HG02642 (cell line): ENCODE measurements at regions not wholly inside any gene's neighbourhood (a gene's known extent, or its start where the extent isn't known, plus 50 kb on each side); places are given as distances from the start of the nearest gene placed in this dataset.

Source experiments
- ATAC-seq: cut with Tn5 transposase; IDR thresholded peaks from one replicate; pipeline ENCODE4 v1.9.1; 2021; ENCODE audit warnings: mild to moderate bottlenecking; ENCODE audit not compliant: unreplicated experiment, poor library complexity

DNA sequence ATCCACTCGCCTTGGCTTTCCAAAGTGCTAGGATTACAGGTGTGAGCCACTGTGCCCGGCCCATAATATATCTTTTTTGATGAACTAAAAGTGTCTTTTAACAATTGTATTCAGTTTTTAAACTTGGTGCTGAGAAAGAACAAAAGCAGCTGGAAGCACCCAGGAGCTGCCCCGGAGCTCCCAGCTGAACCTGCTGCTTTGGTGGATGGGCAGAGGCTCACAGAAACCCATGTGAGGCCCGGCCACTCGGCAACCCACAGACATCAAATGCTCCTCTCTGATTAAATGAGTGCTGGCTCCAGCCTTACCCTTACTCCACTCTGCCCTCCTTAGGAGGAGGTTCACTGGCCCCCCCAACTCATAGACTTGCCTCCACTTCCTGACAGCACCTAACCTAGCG, 59.4 kb upstream of the FRMD1 start:
- no peak for ATAC-seq

DNA sequence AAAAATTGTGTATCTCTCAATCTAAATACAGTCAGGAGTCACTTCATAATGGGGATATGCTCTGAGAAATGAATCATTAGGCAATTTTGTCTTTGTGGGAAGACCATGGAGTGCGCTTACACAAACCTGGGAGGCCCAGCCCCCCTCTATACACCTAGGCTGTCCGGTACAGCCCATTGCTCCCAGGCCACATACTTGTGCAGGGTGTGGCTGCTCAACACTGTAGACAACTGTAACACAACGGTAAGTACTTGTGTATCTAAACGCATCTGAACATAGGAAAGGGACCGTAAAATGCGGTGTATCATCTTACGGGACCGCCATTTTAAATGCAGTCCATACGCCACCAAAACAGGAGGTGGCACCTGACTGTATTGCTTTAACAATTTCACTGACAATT, 58.0 kb upstream of the FRMD1 start:
- no peak for ATAC-seq

DNA sequence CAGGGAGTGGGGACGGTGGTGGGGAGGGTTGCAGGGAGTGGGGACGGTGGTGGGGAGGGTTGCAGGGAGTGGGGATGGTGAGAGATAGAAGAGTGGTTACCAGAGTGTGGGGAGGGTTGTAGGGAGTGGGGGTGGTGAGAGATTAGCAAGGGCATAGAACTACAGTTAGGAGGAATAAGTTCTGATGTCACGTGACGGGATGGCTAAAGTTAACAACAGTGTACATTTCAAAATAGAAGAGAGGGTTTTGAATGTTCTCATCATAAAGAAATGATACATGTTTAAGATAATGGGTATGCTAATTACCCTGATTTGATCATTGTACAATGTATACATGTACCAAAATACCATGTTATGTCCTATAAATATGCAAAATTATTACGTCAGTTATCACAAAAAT, 57.6 kb upstream of the FRMD1 start:
- ATAC-seq: no peak

DNA sequence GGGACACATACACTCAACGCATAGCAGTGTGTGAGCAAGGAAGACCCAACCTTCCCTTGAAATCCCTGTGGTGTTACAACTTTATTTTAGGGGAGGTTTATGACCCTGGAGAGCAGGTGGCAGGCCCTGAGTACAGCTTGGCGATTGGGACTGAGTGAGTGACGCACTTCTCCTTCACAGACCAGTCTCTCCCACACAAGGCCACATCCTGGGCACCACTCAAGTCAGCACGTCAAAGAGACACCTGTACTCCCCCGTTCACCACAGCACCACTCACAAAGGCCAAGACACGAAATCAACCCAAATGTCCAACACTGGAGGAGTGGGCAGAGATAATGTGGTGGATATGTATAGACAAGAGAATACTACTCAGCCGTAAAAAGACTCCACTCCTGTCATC, 57.0 kb upstream of the FRMD1 start:
- ATAC-seq: no peak

DNA sequence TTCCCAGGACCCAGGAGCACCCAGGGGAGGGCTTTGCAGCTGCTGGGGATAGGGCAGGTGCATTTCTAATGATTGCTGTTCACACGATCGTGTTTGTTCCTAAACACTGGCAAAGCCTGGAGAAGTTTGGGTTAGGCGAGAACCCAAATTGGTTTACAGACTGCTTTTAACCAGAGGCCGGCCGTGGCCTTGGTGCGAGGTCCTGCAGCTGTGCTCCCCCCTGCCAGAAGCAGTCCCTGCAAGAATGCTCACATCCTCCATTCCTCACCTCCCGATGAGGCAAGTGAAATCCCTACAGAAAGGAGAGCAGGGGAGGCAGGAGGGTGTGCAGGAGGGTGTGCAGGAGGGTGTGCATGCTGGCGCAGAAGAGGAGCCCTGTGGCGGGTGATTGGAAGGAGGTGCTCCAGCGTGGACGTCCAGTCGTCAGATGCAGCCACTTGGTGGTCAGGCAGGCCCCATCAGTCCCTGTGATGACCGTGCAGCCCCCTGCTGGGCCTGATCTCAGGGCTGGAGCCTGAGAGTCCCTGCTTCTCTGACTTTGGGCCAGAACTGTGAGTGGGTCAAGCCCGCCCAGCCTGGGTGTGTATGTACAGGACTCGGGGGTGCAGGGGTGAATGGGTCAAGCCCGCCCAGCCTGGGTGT, 55.7 kb upstream of the FRMD1 start:
- ATAC-seq: no peak

DNA sequence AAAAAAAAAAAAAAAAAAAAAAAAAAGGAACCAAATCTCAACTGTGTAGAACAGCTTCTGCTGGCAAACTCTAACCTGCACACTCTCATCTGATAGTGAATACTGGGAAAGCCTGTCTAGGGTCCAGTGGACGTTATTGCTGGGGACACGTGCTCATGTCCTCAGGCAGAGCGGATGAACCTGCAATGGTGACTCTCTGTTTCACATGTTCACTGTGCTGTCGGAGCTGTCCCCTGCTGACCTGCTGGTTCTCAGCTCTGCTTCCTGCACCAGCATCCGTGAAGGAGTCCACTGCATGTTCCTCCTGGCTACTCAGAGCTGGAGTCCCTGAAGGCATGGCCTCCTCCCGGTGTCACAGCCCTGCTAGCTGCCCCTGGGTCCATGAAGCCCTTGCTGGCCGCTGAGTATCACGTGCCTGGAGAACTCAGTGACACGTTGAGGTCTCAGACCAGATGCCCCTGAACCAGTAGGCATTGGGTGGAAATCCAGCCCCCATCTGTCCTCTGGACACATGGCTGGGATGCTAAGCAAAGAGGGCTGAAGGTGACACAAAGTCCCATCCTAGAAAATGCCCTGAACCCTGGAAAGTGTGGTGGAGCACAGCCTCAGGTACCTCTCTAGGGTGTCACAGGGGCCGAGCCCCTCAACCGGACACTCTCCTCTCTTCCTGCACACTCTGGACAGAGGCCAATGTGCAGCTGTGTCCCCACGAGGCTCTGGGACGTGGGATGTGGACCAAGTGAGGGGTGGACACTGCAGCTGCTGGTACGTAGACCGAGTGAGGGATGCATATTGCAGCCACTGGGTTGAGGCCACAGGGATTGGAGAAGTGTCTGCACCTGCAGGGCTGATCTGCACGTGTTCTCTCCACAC, 54.9 kb upstream of the FRMD1 start:
- ATAC-seq: no peak

DNA sequence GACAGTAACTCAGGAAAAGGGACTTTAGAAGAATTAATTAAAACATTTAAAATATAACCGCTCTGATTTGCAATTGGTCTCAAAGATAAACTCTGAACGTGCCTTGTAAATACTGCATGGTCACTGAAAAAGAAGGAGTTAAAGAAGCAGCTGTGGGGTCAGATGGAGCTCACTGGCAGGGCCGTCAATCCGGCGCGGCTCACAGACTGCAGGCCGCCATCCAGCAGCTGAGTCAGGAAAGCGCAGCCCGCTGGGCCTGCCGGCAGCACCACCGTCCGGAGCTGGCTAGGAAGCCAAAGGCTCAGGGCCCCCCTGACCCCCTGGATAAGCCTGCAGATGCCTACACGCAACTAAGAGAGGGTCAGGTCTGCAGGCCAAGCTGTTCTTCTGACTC, 54.2 kb upstream of the FRMD1 start:
- ATAC-seq: no peak

DNA sequence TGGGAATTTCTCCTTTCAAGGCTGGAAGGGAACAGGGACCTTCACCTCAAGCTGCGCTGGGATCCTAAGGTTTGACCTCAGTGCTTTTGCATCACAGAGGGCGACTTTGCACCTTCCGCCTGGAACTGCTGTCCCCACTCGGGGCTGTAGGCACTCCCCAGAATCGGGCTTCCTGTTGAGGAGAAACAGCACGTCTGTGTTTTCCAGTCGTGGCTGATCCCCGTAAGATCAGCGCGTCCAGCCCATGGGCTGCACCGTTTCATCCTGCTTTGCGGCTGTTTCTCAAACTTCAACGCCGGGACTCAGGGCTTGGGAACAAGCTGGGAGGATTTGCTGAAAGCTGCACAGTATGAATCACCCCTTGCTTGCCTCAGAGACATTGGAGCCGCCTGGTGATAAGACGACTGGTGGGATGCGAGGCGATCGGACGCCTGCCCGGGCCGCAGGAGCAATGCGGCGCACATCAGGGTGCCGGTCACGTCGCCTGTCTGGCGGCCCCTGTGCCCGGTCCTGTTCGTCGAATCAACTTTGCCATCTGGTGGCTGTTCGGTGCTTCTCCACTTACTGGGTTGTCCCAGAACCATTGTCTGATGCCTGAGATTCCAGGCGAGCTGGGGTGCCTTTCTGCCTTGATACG, 53.6 kb upstream of the FRMD1 start:
- no peak for ATAC-seq

DNA sequence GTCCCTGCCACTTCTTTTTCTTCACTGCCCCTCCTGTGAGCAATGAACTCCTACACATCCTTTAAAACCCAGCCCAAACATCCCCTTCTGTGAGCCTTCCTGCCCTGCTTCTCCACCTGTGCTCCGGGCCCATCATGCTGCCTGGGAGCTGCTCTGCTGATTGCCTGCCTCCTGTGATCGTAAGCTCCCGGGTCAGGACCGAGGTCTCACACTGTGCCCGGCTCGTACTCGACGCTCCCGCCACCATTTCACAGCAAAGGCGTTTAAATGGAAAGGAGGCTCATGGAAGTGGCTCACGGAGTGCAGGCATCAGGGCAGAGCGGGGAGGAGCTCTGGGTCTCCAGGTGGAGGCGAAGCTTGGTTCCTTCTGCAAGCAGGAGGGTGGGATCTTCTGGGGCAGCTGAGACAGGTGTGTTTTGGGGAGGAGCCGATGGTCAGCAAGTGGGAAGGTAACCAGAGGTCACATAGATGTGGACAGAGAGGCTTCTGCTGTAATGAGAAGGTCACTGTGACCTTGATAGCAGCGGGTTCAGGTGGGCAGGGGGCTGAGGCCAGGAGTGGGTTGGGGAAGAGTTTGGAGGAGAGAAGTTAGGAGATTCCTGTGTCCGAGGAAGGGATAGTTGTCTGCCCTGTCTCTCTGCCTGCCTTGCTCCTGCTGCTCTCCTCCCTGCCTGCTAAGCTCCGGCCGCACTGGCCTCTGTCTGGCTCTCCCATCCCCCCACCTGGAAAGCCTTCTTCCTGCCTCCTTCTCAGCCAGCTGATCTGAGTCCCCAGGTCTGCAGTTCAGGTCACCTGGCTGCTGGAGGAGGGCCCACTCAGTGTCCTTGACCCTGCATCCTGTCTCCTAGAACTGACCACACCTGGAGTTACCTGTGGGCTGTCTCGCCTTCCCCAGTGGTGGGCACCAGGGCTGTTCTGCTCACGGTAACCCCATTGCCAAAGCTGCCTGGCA, 52.7 kb upstream of the FRMD1 start:
- no peak for ATAC-seq

DNA sequence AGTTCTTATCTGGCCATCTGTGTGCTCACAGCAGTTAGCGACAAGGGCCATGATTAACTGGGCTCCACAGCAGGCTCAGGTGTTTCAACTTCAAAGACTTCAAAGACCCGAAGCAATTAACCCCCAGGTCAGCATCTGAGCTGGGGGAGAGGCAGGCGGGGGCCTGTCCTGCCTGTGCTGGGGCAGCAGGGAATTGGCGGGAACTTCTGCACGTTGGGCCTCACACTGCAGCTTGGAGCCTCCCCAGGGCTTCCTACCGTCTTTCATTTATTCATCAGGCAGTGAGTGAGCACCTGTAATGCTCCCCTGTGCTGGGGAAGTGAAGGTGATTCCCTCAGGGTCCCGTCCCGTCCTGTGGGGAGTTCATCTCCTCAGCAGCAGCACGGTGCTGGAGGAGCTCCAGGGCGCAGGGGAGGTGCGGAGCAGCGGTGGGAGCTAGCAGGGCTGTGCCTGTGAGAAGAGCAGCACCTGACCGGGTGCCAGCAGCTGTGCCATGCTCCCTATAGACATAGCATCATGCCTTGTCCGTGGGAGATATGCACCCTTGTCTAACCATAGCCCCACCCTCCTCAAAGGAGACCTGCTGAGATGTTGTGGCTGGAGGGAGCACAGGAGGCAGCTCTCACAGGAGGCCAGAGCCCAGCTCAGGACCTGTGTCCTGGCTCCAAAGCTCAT, 51.8 kb upstream of the FRMD1 start:
- ATAC-seq: no peak

DNA sequence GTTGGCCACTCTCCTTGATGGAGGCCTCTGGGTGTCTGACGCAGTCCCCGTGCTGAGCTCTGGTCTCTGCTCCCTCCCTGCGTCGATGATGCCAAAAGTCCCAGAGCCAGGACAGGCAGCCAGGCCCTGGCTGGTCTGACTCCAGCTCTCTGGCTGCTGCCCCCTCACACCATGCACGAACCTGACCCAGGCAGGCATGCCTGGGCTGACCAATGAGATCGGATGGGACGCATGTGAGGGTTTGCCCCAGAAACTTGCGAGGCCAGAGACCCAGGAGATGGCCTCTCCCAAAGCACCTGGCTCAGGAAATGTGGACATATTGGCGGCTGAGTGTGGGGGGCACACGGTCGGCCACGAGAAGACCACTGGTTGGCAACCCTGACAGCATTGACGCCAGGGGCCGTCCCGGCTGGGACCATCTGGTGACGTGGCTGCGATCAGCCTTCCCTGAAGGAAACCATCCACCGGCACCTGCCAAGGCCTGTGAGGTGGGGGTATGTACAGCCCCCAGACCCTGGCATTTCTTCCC, 51.2 kb upstream of the FRMD1 start:
- ATAC-seq: no peak

DNA sequence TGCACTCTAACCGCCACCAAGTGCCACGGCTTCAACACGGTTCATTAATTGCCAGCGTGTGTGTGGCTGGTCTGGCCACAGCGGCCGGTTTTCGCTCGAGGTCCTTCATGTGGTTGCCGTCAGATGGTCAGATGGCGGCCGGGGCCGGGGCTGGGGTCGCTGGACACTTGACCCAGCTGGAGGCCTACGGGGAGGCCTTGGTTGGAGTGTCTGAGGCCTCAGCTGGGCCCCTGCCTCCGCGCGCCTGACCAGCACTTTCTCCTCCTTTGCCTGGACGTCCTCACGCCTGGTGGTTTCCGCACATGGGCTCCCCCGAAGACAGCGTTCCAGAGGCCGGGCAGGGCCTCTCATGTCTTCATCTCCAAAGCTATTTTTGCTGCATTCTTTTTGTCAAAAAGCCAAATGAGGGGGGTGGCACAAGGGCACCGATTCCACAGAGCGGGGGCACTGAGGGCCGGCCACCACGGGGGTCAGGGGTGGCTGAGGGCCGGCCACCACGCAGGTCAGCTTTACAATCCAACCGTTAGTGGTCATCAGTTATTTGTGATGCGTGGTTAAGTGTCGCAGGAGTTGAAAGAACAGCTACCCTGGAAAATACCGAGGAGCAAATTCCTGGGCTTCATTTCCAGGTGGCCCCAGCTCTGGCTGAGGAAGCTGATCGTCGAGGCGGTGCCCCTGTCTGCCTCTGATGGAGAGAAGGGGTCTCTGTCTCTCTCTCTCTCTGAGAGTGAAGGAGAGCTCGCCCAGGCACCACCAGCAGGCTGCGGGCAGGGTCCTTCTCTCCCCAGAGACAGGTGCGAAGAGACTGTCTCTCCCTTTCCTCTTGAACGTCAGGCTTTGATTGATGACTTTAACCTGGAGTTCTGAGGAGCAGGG, 50.5 kb upstream of the FRMD1 start:
- no peak for ATAC-seq

DNA sequence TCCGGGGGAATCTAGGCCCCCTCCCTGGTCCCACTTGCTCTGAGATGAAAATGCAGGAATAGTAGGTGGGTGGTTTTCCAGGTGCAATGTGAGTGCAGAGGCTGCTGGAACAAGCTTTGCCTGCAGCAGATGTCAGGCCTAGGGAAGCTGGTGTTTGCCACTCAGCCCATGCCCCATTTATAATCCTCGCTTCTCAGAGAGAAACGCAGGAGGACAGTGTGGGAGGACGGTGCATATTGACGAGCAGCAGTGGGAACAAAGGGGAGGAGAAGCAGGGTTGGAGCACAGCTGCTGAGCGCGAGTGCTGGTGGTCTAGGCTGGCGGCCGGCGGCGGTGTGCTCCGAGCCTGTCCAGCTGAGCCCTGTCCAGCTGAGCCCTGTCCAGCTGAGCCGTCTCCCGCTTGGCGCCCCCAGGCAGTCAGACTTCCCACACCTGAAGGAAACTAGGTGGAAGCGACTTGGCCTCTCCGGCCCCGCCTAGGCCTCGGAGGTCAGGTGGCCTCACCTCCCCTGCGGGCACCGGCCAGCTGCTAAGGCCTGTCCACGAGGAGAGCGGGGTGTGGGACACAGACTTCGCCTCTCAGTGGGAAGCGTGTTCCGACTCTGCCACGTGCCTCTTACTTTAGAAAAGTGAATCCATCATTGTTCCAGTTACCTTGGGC, 49.7 kb upstream of the FRMD1 start:
- no peak for ATAC-seq
